Caco-2 (cell line): ENCODE measurements at regions not wholly inside any gene's neighbourhood (a gene's known extent, or its start where the extent isn't known, plus 50 kb on each side); places are given as distances from the start of the nearest gene placed in this dataset.

ENCODE experiments used
- BruUV-seq: library from RNA; stranded (reverse); fragments of 400-500 nt; replicated peaks from 2 replicates; lab custom pipeline; 2021; lab: Mats Ljungman, UMichigan
- CTCF ChIA-PET: fragments of 300-600 bp; sonication (Branson Sonifier 250); formaldehyde crosslinking; loops from one replicate; lab custom pipeline; 2022; ENCODE audit warnings: antibody characterized with exemption; lab: Charles Lee
- POLR2A ChIA-PET: fragments of 300-600 bp; sonication (Branson Sonifier 250); formaldehyde crosslinking; loops from one replicate; lab custom pipeline; 2022; ENCODE audit warnings: antibody characterized with exemption; lab: Charles Lee
- DNase-seq, 2 experiments: peaks; one replicate each; pipeline versions ENCODE4 v3.0.0 to v3.0.0-alpha.2; 2020 to 2022
- H3K27me3 ChIP-seq: replicated peaks from 2 replicates; pipeline ENCODE4 v1.6.0; 2011; ENCODE audit warnings: low read length; ENCODE audit not compliant: control insufficient read depth, insufficient read depth
- H3K36me3 ChIP-seq: 2 replicates; pipeline ENCODE4 v1.5.1; 2011; ENCODE audit warnings: low read length; ENCODE audit not compliant: control insufficient read depth, insufficient read depth
- H3K4me1 ChIP-seq: fragments of 250-450 bp; sonication (Bioruptor Pico); 2 replicates; pipeline ENCODE4 v1.5.1; 2020; ENCODE audit warnings: mild to moderate bottlenecking
- H3K4me3 ChIP-seq: 2 replicates; pipeline ENCODE4 v1.5.1; 2011; ENCODE audit warnings: low read depth, mild to moderate bottlenecking, control low read depth, low read length
- H3K9me3 ChIP-seq: fragments of 250-450 bp; sonication (Bioruptor Pico); 2 replicates; pipeline ENCODE4 v1.5.1; 2020; ENCODE audit warnings: mild to moderate bottlenecking, moderate library complexity
- H3K27ac Mint-ChIP-seq: one replicate; pipeline ENCODE4 v1.8.0; 2022; ENCODE audit warnings: mixed read lengths; ENCODE audit not compliant: unreplicated experiment
- H3K27me3 Mint-ChIP-seq: one replicate; pipeline ENCODE4 v1.8.0; 2022; ENCODE audit warnings: mixed read lengths; ENCODE audit not compliant: insufficient read depth, unreplicated experiment
- H3K36me3 Mint-ChIP-seq: one replicate; pipeline ENCODE4 v1.8.0; 2022; ENCODE audit warnings: mild to moderate bottlenecking, mixed read lengths; ENCODE audit not compliant: insufficient read depth, unreplicated experiment
- H3K4me1 Mint-ChIP-seq: one replicate; pipeline ENCODE4 v1.8.0; 2022; ENCODE audit warnings: low read depth, mixed read lengths; ENCODE audit not compliant: unreplicated experiment
- H3K4me3 Mint-ChIP-seq: one replicate; pipeline ENCODE4 v1.8.0; 2022; ENCODE audit warnings: mild to moderate bottlenecking, moderate library complexity, mixed read lengths; ENCODE audit not compliant: unreplicated experiment
- H3K9me3 Mint-ChIP-seq: one replicate; pipeline ENCODE4 v1.8.0; 2022; ENCODE audit warnings: mixed read lengths; ENCODE audit not compliant: unreplicated experiment
- CTCF ChIP-seq, 2 experiments: fragments of 200-600 bp in 1 of 2; IDR thresholded peaks; 1 replicate in 1 of 2; 2 replicates in 1 of 2; pipeline versions ENCODE4 v1.5.1 to v1.8.0; 2011 to 2022; ENCODE audit warnings: antibody characterized with exemption in 1 of 2, control low read depth in 1 of 2, inconsistent platforms in 1 of 2, low read depth in 1 of 2, low read length in 1 of 2, mild to moderate bottlenecking in 1 of 2, moderate library complexity in 1 of 2; ENCODE audit not compliant: insufficient read depth in 1 of 2, severe bottlenecking in 1 of 2, unreplicated experiment in 1 of 2
- intact Hi-C: fragments of 100-400 bp; cut with micrococcal nuclease; formaldehyde crosslinking; loops from one replicate; pipeline ENCODE4 v1.10.0; 2022; ENCODE audit not compliant: unreplicated experiment

DNA sequence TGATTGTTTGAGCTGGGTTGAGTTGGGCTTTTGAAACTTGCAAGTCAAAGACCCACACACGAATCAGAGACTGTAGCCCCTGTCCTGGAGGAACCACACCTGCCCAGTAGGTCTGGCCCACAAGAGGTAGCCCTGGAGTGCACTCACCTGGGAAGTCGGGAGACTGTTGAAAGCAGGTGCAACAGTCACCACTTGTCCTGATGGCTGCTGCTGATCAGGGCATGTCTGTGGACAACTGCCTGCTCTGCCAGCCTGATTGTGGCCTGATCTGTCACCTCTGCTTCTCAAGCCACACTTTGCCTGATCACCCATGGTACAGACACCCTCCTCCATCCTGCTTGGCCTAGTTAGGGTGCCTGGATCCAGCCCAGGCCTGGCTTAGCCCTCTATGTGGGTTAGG, 105.0 kb upstream of the HAAO start:
- H3K27ac Mint-ChIP-seq, result no peak overlapping the region
- no peaks in the 10 kb centered on the region for H3K27me3 Mint-ChIP-seq
- no peak overlapping the region for H3K4me3 Mint-ChIP-seq
- no peaks in the 10 kb centered on the region for H3K9me3 ChIP-seq
- no TSS peak for BruUV-seq
- no peaks in the 10 kb centered on the region for H3K36me3 ChIP-seq
- TF ChIP-seq CTCF (IDR thresholded peaks at IDR 0.05; ENCODE audit: insufficient read depth in 1 of 2, low read depth in 1 of 2, low read length in 1 of 2, severe bottlenecking in 1 of 2, unreplicated experiment in 1 of 2), result no peak
- no peaks in the 10 kb centered on the region for H3K36me3 Mint-ChIP-seq
- no peak for DNase-seq
- H3K4me1 ChIP-seq, result no peaks in the 10 kb centered on the region
- H3K4me3 ChIP-seq, result no peak overlapping the region
- ChIA-PET POLR2A (no interaction called here), CTCF (no interaction called here)
- H3K4me1 Mint-ChIP-seq, result no peaks in the 10 kb centered on the region
- no peaks in the 10 kb centered on the region for H3K27me3 ChIP-seq
- intact Hi-C loops, result loop anchor here (5.0 kb wide), 1 partner anchor 40 kb away; no protein-coding TSS in a partner anchor
- H3K9me3 Mint-ChIP-seq, result no peaks in the 10 kb centered on the region

- TF ChIP-seq CTCF (IDR thresholded peaks at IDR 0.05; ENCODE audit: insufficient read depth in 1 of 2, low read depth in 1 of 2, low read length in 1 of 2, severe bottlenecking in 1 of 2, unreplicated experiment in 1 of 2), result no peak
- peaks cover 7% of the 10 kb centered on the region; the same call in 1 of the 2 replicates for H3K4me1 ChIP-seq
- H3K4me3 ChIP-seq, result no peak overlapping the region
- H3K36me3 ChIP-seq, result no peaks in the 10 kb centered on the region
- CTCF ChIA-PET, result no interaction called here
- POLR2A ChIA-PET, result no interaction called here
- Mint-ChIP-seq H3K4me1 (peaks cover 5% of the 10 kb centered on the region), H3K9me3 (no peaks in the 10 kb centered on the region), H3K27me3 (no peaks in the 10 kb centered on the region), H3K27ac (no peak overlapping the region), H3K36me3 (no peaks in the 10 kb centered on the region), H3K4me3 (no peak overlapping the region)
- intact Hi-C loops, result loop anchor here (5.0 kb wide), 1 partner anchor 42 kb away; no protein-coding TSS in a partner anchor
- no TSS peak for BruUV-seq
- no peaks in the 10 kb centered on the region for H3K27me3 ChIP-seq
- H3K9me3 ChIP-seq, result no peaks in the 10 kb centered on the region
- no peak for DNase-seq
These were observed 103.4 kb upstream of the HAAO start for GRCh38 chr2:42895791-42896135.

DNA sequence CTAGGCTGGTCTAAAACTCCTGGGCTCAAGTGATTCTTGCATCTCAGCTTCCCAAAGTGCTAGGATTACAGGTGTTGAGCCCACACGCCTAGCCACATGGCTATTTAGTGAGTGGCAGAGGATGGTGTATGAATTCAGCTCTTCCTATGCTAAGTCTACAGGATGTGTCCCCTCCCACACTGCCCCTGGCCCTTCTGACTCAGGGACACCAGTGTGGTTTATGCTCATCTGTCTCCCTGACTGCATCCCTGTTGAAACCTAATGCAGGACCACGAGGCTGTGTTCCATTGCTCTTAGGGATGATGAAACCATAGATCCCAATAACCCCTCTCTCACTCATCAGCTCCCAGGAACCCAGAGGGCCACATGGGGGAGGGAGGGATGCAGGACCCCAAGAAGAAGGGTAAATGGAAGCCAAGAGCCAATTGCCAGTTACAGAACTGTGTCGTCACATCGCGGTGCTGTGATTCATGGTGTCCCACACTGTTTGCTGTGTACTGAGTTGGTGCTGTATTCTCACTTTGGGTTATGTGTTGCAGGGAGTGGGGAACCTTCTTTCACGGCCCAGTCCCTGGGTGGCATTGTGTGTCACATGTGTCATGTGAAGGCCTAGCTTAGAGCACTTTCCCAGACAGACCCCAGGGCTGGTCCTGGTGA, 102.9 kb upstream of the HAAO start:
- H3K4me3 Mint-ChIP-seq, result no peak overlapping the region
- POLR2A ChIA-PET, result no interaction called here
- BruUV-seq, result no TSS peak
- no peak overlapping the region for H3K27ac Mint-ChIP-seq
- Histone ChIP-seq H3K9me3 (no peaks in the 10 kb centered on the region), H3K36me3 (no peaks in the 10 kb centered on the region), H3K4me3 (no peak overlapping the region), H3K27me3 (no peaks in the 10 kb centered on the region), H3K4me1 (peaks cover 7% of the 10 kb centered on the region; the same call in 1 of the 2 replicates)
- peaks cover 5% of the 10 kb centered on the region for H3K4me1 Mint-ChIP-seq
- H3K27me3 Mint-ChIP-seq, result no peaks in the 10 kb centered on the region
- intact Hi-C loops, result loop anchor here (5.0 kb wide), 1 partner anchor 42 kb away; no protein-coding TSS in a partner anchor
- no peak for TF ChIP-seq CTCF (IDR thresholded peaks at IDR 0.05; ENCODE audit: insufficient read depth in 1 of 2, low read depth in 1 of 2, low read length in 1 of 2, severe bottlenecking in 1 of 2, unreplicated experiment in 1 of 2)
- H3K36me3 Mint-ChIP-seq, result no peaks in the 10 kb centered on the region
- CTCF ChIA-PET, result no interaction called here
- no peaks in the 10 kb centered on the region for H3K9me3 Mint-ChIP-seq
- DNase-seq, result no peak
